B cell (primary cell): ENCODE measurements at regions not wholly inside any gene's neighbourhood (a gene's known extent, or its start where the extent isn't known, plus 50 kb on each side); places are given as distances from the start of the nearest gene placed in this dataset.

Source experiments
- EZH2 ChIP-seq: IDR thresholded peaks from 2 replicates; pipeline ENCODE4 v1.6.1; 2012; ENCODE audit warnings: borderline replicate concordance, low read depth, mild to moderate bottlenecking, moderate library complexity, low read length; ENCODE audit not compliant: insufficient read depth, poor library complexity, severe bottlenecking
- TF ChIP-seq, protein P1 (sequence below): fragments of 200-600 bp; IDR thresholded peaks from one replicate; pipeline ENCODE4 v1.8.0; 2022; ENCODE audit warnings: antibody characterized with exemption, mild to moderate bottlenecking

DNA sequence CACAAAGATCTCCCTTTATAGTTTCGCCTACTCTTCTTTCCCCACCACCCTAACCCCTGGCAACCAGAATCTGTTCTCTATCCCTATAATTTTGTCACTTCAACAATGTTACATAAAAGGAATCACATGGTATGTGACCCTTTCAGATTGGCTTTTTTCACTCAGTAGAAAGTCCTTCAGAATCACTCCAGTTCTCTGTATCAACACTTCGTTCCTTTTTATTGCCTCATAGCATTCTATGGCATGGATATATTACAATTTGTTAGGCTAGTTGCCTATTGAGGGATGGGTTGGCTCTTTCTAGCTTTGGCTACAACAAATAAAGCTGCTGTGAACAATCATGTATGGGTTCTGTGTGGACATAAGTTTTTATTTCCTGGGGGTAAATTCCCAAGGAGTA is 163.1 kb downstream of the RPIA start:
- no peak for TF ChIP-seq EZH2
- TF ChIP-seq, protein P1, sequence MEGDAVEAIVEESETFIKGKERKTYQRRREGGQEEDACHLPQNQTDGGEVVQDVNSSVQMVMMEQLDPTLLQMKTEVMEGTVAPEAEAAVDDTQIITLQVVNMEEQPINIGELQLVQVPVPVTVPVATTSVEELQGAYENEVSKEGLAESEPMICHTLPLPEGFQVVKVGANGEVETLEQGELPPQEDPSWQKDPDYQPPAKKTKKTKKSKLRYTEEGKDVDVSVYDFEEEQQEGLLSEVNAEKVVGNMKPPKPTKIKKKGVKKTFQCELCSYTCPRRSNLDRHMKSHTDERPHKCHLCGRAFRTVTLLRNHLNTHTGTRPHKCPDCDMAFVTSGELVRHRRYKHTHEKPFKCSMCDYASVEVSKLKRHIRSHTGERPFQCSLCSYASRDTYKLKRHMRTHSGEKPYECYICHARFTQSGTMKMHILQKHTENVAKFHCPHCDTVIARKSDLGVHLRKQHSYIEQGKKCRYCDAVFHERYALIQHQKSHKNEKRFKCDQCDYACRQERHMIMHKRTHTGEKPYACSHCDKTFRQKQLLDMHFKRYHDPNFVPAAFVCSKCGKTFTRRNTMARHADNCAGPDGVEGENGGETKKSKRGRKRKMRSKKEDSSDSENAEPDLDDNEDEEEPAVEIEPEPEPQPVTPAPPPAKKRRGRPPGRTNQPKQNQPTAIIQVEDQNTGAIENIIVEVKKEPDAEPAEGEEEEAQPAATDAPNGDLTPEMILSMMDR, result no peak
